GM12878 (cell line): ENCODE measurements at regions not wholly inside any gene's neighbourhood (a gene's known extent, or its start where the extent isn't known, plus 50 kb on each side); places are given as distances from the start of the nearest gene placed in this dataset.

Experiments
- ATAC-seq: fragments of 200-7000 bp; cut with Tn5 transposase; 3 replicates; pipeline ENCODE4 v1.9.1; 2020; ENCODE audit warnings: mild to moderate bottlenecking, moderate library complexity
- BruUV-seq: library from RNA; stranded (reverse); fragments of 400-500 nt; replicated peaks from 2 replicates; lab custom pipeline; 2021; lab: Mats Ljungman, UMichigan
- CTCF ChIA-PET: fragments of 300-600 bp; sonication (Branson Sonifier 250); formaldehyde crosslinking; extraction: SDS; loops from one replicate; lab custom pipeline; 2021; ENCODE audit warnings: inconsistent platforms; lab: Yijun Ruan, JAX
- POLR2A ChIA-PET: fragments of 350-600 bp; formaldehyde crosslinking; extraction: SDS; loops from one replicate; lab custom pipeline; 2021; ENCODE audit warnings: inconsistent platforms; lab: Charles Lee
- RAD21 ChIA-PET: fragments of 300-600 bp; sonication (Branson Sonifier 250); formaldehyde crosslinking; loops from one replicate; lab custom pipeline; 2023; ENCODE audit warnings: antibody characterized with exemption; ENCODE audit not compliant: unreplicated experiment; lab: Charles Lee
- SMC1A ChIA-PET: fragments of 300-600 bp; sonication (Branson Sonifier 250); formaldehyde crosslinking; loops from one replicate; lab custom pipeline; 2023; ENCODE audit not compliant: unreplicated experiment, uncharacterized antibody; lab: Charles Lee
- DNase-seq: peaks from one replicate; pipeline ENCODE4 v3.0.0-alpha.2; 2011; ENCODE audit warnings: low read depth, low spot score
- FAIRE-seq: peaks from 3 replicates; lab custom pipeline; 2011; peaks lifted over from hg19 to GRCh38; lab: Jason Lieb, UNC
- H2AFZ ChIP-seq: 2 replicates; pipeline ENCODE4 v1.6.0; 2011; ENCODE audit warnings: low read depth, low read length, control low read depth; ENCODE audit not compliant: control insufficient read depth
- H3K27ac ChIP-seq: 2 replicates; pipeline ENCODE4 v1.5.1; 2011; ENCODE audit warnings: control low read depth; ENCODE audit not compliant: control insufficient read depth, insufficient read depth
- H3K27me3 ChIP-seq, 2 experiments: replicated peaks in 1 of 2; 2 replicates each; pipeline versions ENCODE4 v1.6.0 to v1.6.1; 2011; ENCODE audit warnings: low read length in 1 of 2; ENCODE audit not compliant: control insufficient read depth in 2 of 2, insufficient read depth in 2 of 2
- H3K36me3 ChIP-seq, 2 experiments: 2 replicates each; pipeline ENCODE4 v1.5.1; 2011; ENCODE audit warnings: low read length in 1 of 2; ENCODE audit not compliant: control insufficient read depth in 2 of 2, insufficient read depth in 2 of 2
- H3K4me1 ChIP-seq: 2 replicates; pipeline ENCODE4 v1.6.1; 2011; ENCODE audit warnings: mild to moderate bottlenecking, low read length, moderate library complexity, mixed read lengths; ENCODE audit not compliant: control insufficient read depth, insufficient read depth
- H3K4me2 ChIP-seq: 2 replicates; pipeline ENCODE4 v1.6.0; 2011; ENCODE audit warnings: control low read depth; ENCODE audit not compliant: control insufficient read depth, insufficient read depth
- H3K4me3 ChIP-seq: fragments of 200-600 bp; sonication (generic); 2 replicates; pipeline ENCODE4 v1.5.1; 2016
- H3K79me2 ChIP-seq: 2 replicates; pipeline ENCODE4 v1.6.0; 2011; ENCODE audit warnings: low read length; ENCODE audit not compliant: control insufficient read depth, insufficient read depth
- H3K9ac ChIP-seq: 2 replicates; pipeline ENCODE4 v1.8.0; 2011; ENCODE audit warnings: low read length, control low read depth, mixed read lengths; ENCODE audit not compliant: control insufficient read depth, insufficient read depth
- H3K9me3 ChIP-seq: replicated peaks from 3 replicates; pipeline ENCODE4 v1.5.1; 2011; ENCODE audit warnings: mild to moderate bottlenecking, low read length; ENCODE audit not compliant: control insufficient read depth, insufficient read depth
- H4K20me1 ChIP-seq: 2 replicates; pipeline ENCODE4 v1.6.0; 2011; ENCODE audit not compliant: control insufficient read depth, insufficient read depth
- ATF3 ChIP-seq: IDR thresholded peaks from 2 replicates; pipeline ENCODE4 v1.6.1; 2011; ENCODE audit warnings: low read depth, mild to moderate bottlenecking, low read length, moderate library complexity, borderline replicate concordance; ENCODE audit errors: extremely low read depth
- BCL3 ChIP-seq: IDR thresholded peaks from 2 replicates; pipeline ENCODE4 v1.6.1; 2011; ENCODE audit warnings: borderline replicate concordance, low read depth, mild to moderate bottlenecking, moderate library complexity, low read length; ENCODE audit not compliant: insufficient read depth, poor library complexity, severe bottlenecking
- BCLAF1 ChIP-seq: fragments of 450-650 bp; IDR thresholded peaks from 2 replicates; pipeline ENCODE4 v1.6.1; 2017; ENCODE audit warnings: antibody characterized with exemption, mild to moderate bottlenecking, moderate library complexity
- BRCA1 ChIP-seq: IDR thresholded peaks from 2 replicates; pipeline ENCODE4 v1.6.1; 2011; ENCODE audit warnings: low read depth, low read length, improper control_type of control experiment
- CEBPB ChIP-seq, 2 experiments: fragments of 150-350 bp in 1 of 2; IDR thresholded peaks; 2 replicates each; pipeline ENCODE4 v1.6.1; 2012 to 2014; ENCODE audit warnings: low read depth in 2 of 2, low read length in 2 of 2, borderline replicate concordance in 1 of 2, inconsistent platforms in 1 of 2
- CREB1 ChIP-seq: IDR thresholded peaks from 2 replicates; pipeline ENCODE4 v1.6.1; 2012; ENCODE audit warnings: low read depth, mild to moderate bottlenecking, inconsistent platforms
- CTCF ChIP-seq, 3 experiments: IDR thresholded peaks in 2 of 3; conservative IDR thresholded peaks in 1 of 3; 2 replicates each; pipeline ENCODE4 v1.5.1; 2011; ENCODE audit warnings: low read depth in 3 of 3, low read length in 3 of 3, mild to moderate bottlenecking in 3 of 3, control low read depth in 2 of 3, moderate library complexity in 2 of 3, inconsistent platforms in 1 of 3, mixed read lengths in 1 of 3; ENCODE audit not compliant: control insufficient read depth in 2 of 3, insufficient read depth in 1 of 3; ENCODE audit errors: extremely low read depth in 1 of 3
- FOXK2 ChIP-seq: fragments of 450-650 bp; IDR thresholded peaks from 2 replicates; pipeline ENCODE4 v1.6.1; 2017; ENCODE audit warnings: mild to moderate bottlenecking, moderate library complexity
- IKZF2 ChIP-seq, 2 experiments: fragments of 450-650 bp; IDR thresholded peaks; 2 replicates each; pipeline ENCODE4 v1.6.1; 2017; ENCODE audit warnings: mild to moderate bottlenecking in 2 of 2, moderate library complexity in 2 of 2
- IRF3 ChIP-seq: fragments of 450-650 bp; IDR thresholded peaks from 2 replicates; pipeline ENCODE4 v1.6.1; 2014; ENCODE audit warnings: mild to moderate bottlenecking
- MAX ChIP-seq: IDR thresholded peaks from 2 replicates; pipeline ENCODE4 v1.6.1; 2012; ENCODE audit warnings: low read depth, low read length, improper control_type of control experiment
- POLR2A ChIP-seq: IDR thresholded peaks from 2 replicates; pipeline ENCODE4 v1.6.1; 2011; ENCODE audit warnings: low read depth, mild to moderate bottlenecking, low read length
- POU2F2 ChIP-seq: IDR thresholded peaks from 3 replicates; pipeline ENCODE4 v1.6.1; 2011; ENCODE audit warnings: low read depth, mild to moderate bottlenecking, low read length, borderline replicate concordance
- SMAD1 ChIP-seq: fragments of 450-650 bp; IDR thresholded peaks from 2 replicates; pipeline ENCODE4 v1.6.1; 2018; ENCODE audit warnings: mild to moderate bottlenecking, low read depth; ENCODE audit not compliant: partially characterized antibody
- SMC3 ChIP-seq: IDR thresholded peaks from 2 replicates; pipeline ENCODE4 v1.6.1; 2011; ENCODE audit warnings: low read length, improper control_type of control experiment, borderline replicate concordance
- STAT1 ChIP-seq: fragments of 450-650 bp; conservative IDR thresholded peaks from 2 replicates; pipeline ENCODE4 v1.6.1; 2014; ENCODE audit warnings: antibody characterized with exemption, mild to moderate bottlenecking
- TCF3 ChIP-seq: IDR thresholded peaks from 2 replicates; pipeline ENCODE4 v1.6.1; 2012; ENCODE audit warnings: low read depth, mild to moderate bottlenecking, low read length, borderline replicate concordance; ENCODE audit not compliant: insufficient read depth
- WGBS: methylation state at CpG from one replicate; pipeline ENCODE4 v1.1.6; 2016; ENCODE audit warnings: low lambda C conversion rate; ENCODE audit not compliant: insufficient replicate concordance, insufficient coverage; ENCODE audit errors: missing lambda C conversion rate; 5-methylcytosine and 5-hydroxymethylcytosine counted together
- in situ Hi-C: fragments of 300-500 bp; cut with MboI; formaldehyde crosslinking; loops from 9 replicates; pipeline ENCODE4 v1.14.3; 2018; ENCODE audit warnings: mixed read lengths
- intact Hi-C: fragments of 100-400 bp; cut with micrococcal nuclease; formaldehyde crosslinking; loops from one replicate; pipeline ENCODE4 v1.14.2; 2022; ENCODE audit not compliant: unreplicated experiment

- H3K4me2 ChIP-seq = no peak overlapping the region
- ATAC-seq = no peak
- in situ Hi-C loops = no loop called here
- ChIA-PET SMC1A (interaction anchor here (1.0 kb wide), 2 partner anchors 11 kb away, joined by 3 read pairs; no protein-coding TSS in a partner anchor), CTCF (no interaction called here)
- DNase-seq = no peak
- H3K9ac ChIP-seq = no peak overlapping the region
- no peak for TF ChIP-seq BCLAF1
- no peak for TF ChIP-seq BRCA1
- no peak for TF ChIP-seq CEBPB (IDR thresholded peaks at IDR 0.05; ENCODE audit: borderline replicate concordance in 1 of 2, low read depth in 2 of 2, low read length in 2 of 2)
- no peak for TF ChIP-seq CREB1
- TF ChIP-seq BCL3 = no peak
- TF ChIP-seq IKZF2 (IDR thresholded peaks at IDR 0.05) = no peak
- no peak for TF ChIP-seq CTCF (IDR thresholded peaks at IDR 0.05 in 2 of 3, conservative IDR thresholded peaks at IDR 0.05 in 1 of 3; ENCODE audit: control insufficient read depth in 2 of 3, extremely low read depth in 1 of 3, insufficient read depth in 1 of 3, low read depth in 3 of 3, low read length in 3 of 3)
- no peak for TF ChIP-seq TCF3
- TF ChIP-seq SMC3 = no peak
- no peak for TF ChIP-seq FOXK2
- no peak for TF ChIP-seq ATF3
- no peak for TF ChIP-seq POU2F2
- no peak for TF ChIP-seq POLR2A
- no peak for TF ChIP-seq STAT1
- no peak for TF ChIP-seq IRF3
- TF ChIP-seq MAX = no peak
- no peak for TF ChIP-seq SMAD1
- TF ChIP-seq, all 136 proteins: peak for 0
- Histone ChIP-seq H4K20me1 (no peaks in the 10 kb centered on the region), H3K79me2 (no peaks in the 10 kb centered on the region), H2AFZ (no peak overlapping the region), H3K36me3 (no peaks in the 10 kb centered on the region), H3K4me3 (no peak overlapping the region), H3K27ac (no peak overlapping the region), H3K9me3 (no peaks in the 10 kb centered on the region), H3K4me1 (no peaks in the 10 kb centered on the region), H3K27me3 (no peaks in the 10 kb centered on the region)
- no peak for FAIRE-seq
- POLR2A ChIA-PET = no interaction called here
- RAD21 ChIA-PET = no interaction called here
- intact Hi-C loops = no loop called here
- BruUV-seq = no TSS peak
- 46% methylated on average over 6 of the region's 6 CpGs for WGBS
Observed at GRCh38 chr9:74444369-74444768, 52.8 kb upstream of the RORB start.
